ENCODE measurements at regions not wholly inside any gene's neighbourhood (a gene's known extent, or its start where the extent isn't known, plus 50 kb on each side); places are given as distances from the start of the nearest gene placed in this dataset.

DNA sequence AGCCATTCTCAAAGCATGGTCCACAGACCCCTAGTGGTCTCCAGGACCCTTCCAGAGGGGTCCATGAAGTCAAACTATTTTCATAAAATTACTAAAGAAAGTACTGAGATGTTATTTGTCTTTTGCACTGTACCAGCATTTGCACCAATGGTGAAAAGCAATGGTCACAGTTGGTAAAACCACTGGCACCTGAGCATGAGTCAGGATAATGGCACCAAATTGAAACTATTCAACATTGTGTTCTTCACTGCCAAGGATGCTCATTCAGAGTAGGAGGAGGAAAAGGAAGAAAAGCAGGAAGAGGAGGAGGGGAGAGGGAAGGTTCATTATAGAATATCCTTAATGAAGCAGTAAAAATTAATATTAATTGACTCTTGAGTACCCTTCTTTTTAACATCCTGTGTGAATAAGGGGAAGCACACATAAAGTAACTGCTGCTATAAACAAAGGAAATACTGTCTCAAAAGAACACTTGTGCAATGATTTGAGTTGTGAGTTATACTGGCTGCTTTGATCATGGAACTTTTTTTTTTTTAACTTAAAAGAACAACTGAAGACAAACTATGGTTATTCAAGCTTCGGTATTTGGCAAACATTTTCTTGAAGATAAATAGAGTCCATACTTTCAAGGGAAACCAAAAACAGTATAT is 60.2 kb downstream of the MPP7 start:
- no peak overlapping the region for H3K4me3 ChIP-seq (ENCODE audit: low read depth in 1 of 3, low read length in 3 of 3)
- no peaks in the 10 kb centered on the region for H3K27me3 ChIP-seq (ENCODE audit: control insufficient read depth in 4 of 4, insufficient read depth in 4 of 4, low read length in 3 of 4)
- peak overlapping the region in 1 of 2 donors; percentile 24 for H3K9ac ChIP-seq (ENCODE audit: low read depth in 1 of 2, low read length in 2 of 2)
- no peak for TF ChIP-seq YY1 (IDR thresholded peaks at IDR 0.05)
- no peak for TF ChIP-seq FOXA1 (IDR thresholded peaks at IDR 0.05)
- no peak for TF ChIP-seq JUND (IDR thresholded peaks at IDR 0.05)
- no peak for TF ChIP-seq HNF4A (conservative IDR thresholded peaks at IDR 0.05)
- TF ChIP-seq, protein P1, sequence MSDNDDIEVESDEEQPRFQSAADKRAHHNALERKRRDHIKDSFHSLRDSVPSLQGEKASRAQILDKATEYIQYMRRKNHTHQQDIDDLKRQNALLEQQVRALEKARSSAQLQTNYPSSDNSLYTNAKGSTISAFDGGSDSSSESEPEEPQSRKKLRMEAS (IDR thresholded peaks at IDR 0.05) = no peak
- no peak for TF ChIP-seq NR2F2 (IDR thresholded peaks at IDR 0.05)
- no peak for TF ChIP-seq HNF4G (IDR thresholded peaks at IDR 0.05)
- TF ChIP-seq RXRA (IDR thresholded peaks at IDR 0.05) = no peak
- TF ChIP-seq FOXA2 (IDR thresholded peaks at IDR 0.05) = no peak
- no peak overlapping the region for H3K27ac ChIP-seq (ENCODE audit: low read depth in 1 of 2, low read length in 2 of 2)
- no peaks in the 10 kb centered on the region for H3K36me3 ChIP-seq (ENCODE audit: control insufficient read depth in 4 of 4, insufficient read depth in 3 of 4, low read depth in 1 of 4, low read length in 3 of 4)
- H3K4me1 ChIP-seq (ENCODE audit: control insufficient read depth in 4 of 4, insufficient read depth in 4 of 4, low read length in 3 of 4) = no peaks in the 10 kb centered on the region
- 77% methylated on average over 1 of the region's 1 CpG for WGBS
- no peaks in the 10 kb centered on the region for H3K9me3 ChIP-seq (ENCODE audit: control insufficient read depth in 4 of 4, low read length in 3 of 4)
- DNase-seq (ENCODE audit: low spot score) = no peak

DNA sequence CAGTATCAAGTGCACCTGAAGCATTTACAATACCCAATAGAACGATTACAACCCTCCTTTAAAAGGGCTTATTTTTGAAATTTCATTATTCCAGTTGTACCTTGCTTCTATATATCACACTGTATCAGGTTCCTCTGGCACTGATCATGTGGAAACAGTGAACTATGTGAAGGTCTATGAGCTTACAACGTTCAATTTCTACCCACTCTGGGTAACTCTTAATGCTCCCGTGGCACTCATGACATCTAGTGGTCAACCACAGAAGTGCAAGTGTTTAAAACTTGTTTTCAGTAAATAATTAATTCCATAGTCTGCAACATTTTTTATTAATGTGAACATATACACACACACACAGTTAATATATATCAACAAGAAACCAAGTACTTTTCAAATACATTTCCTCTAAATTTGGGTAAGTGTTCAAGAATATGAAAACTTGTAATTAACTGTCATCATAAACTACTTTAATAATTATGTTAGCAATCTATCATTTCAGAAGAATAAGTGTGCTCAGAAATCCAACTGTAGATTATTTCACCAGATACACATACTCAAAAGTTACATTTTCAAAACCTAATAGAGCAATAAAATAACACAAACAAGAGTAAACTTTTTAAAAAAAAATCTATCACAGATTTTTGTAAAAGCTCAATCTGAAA is 61.0 kb downstream of the MPP7 start:
- no peaks in the 10 kb centered on the region for H3K9me3 ChIP-seq (ENCODE audit: control insufficient read depth in 4 of 4, low read length in 3 of 4)
- DNase-seq (ENCODE audit: low spot score) = no peak

More for the DNA sequence above, 61.0 kb downstream of the MPP7 start:
- Histone ChIP-seq H3K9ac (ENCODE audit: low read depth in 1 of 2, low read length in 2 of 2) (no peak overlapping the region), H3K36me3 (ENCODE audit: control insufficient read depth in 4 of 4, insufficient read depth in 3 of 4, low read depth in 1 of 4, low read length in 3 of 4) (no peaks in the 10 kb centered on the region), H3K27ac (ENCODE audit: low read depth in 1 of 2, low read length in 2 of 2) (no peak overlapping the region), H3K4me3 (ENCODE audit: low read depth in 1 of 3, low read length in 3 of 3) (no peak overlapping the region), H3K27me3 (ENCODE audit: control insufficient read depth in 4 of 4, insufficient read depth in 4 of 4, low read length in 3 of 4) (no peaks in the 10 kb centered on the region), H3K4me1 (ENCODE audit: control insufficient read depth in 4 of 4, insufficient read depth in 4 of 4, low read length in 3 of 4) (no peaks in the 10 kb centered on the region)
- WGBS = 14% methylated on average over 3 of the region's 3 CpGs
- TF ChIP-seq FOXA2 (IDR thresholded peaks at IDR 0.05) (no peak), HNF4A (conservative IDR thresholded peaks at IDR 0.05) (no peak), JUND (IDR thresholded peaks at IDR 0.05) (no peak), RAD21 (IDR thresholded peaks at IDR 0.05) (peak; percentile 96 to 98), EGR1 (IDR thresholded peaks at IDR 0.05; ENCODE audit: low read depth in 2 of 2) (no peak), RXRA (IDR thresholded peaks at IDR 0.05) (no peak), TAF1 (conservative IDR thresholded peaks at IDR 0.05) (no peak), YY1 (IDR thresholded peaks at IDR 0.05) (no peak)
- TF ChIP-seq, protein P2, sequence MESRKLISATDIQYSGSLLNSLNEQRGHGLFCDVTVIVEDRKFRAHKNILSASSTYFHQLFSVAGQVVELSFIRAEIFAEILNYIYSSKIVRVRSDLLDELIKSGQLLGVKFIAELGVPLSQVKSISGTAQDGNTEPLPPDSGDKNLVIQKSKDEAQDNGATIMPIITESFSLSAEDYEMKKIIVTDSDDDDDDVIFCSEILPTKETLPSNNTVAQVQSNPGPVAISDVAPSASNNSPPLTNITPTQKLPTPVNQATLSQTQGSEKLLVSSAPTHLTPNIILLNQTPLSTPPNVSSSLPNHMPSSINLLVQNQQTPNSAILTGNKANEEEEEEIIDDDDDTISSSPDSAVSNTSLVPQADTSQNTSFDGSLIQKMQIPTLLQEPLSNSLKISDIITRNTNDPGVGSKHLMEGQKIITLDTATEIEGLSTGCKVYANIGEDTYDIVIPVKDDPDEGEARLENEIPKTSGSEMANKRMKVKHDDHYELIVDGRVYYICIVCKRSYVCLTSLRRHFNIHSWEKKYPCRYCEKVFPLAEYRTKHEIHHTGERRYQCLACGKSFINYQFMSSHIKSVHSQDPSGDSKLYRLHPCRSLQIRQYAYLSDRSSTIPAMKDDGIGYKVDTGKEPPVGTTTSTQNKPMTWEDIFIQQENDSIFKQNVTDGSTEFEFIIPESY (IDR thresholded peaks at IDR 0.05) = no peak
- TF ChIP-seq, protein P3, sequence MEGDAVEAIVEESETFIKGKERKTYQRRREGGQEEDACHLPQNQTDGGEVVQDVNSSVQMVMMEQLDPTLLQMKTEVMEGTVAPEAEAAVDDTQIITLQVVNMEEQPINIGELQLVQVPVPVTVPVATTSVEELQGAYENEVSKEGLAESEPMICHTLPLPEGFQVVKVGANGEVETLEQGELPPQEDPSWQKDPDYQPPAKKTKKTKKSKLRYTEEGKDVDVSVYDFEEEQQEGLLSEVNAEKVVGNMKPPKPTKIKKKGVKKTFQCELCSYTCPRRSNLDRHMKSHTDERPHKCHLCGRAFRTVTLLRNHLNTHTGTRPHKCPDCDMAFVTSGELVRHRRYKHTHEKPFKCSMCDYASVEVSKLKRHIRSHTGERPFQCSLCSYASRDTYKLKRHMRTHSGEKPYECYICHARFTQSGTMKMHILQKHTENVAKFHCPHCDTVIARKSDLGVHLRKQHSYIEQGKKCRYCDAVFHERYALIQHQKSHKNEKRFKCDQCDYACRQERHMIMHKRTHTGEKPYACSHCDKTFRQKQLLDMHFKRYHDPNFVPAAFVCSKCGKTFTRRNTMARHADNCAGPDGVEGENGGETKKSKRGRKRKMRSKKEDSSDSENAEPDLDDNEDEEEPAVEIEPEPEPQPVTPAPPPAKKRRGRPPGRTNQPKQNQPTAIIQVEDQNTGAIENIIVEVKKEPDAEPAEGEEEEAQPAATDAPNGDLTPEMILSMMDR (IDR thresholded peaks at IDR 0.05; ENCODE audit: low read depth, low read length, missing input control) = peak; percentile 91
- TF ChIP-seq, protein P4, sequence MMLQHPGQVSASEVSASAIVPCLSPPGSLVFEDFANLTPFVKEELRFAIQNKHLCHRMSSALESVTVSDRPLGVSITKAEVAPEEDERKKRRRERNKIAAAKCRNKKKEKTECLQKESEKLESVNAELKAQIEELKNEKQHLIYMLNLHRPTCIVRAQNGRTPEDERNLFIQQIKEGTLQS (IDR thresholded peaks at IDR 0.05) = peak; percentile 9

All from liver (tissue), 8 donors.